ENCODE measurements at regions not wholly inside any gene's neighbourhood (a gene's known extent, or its start where the extent isn't known, plus 50 kb on each side); places are given as distances from the start of the nearest gene placed in this dataset.
A peak's percentile ranks its signal among the peaks of the same experiment; 100 is the strongest.
"Not testable (repeated sequence)": the region's sequence is repeated elsewhere in the genome, so short reads cannot be mapped to it uniquely, and the experiment has no call there.

GRCh38 chr4:102210806-102211205, 134.5 kb downstream of the SLC39A8 start:
- DNase-seq (ENCODE audit: extremely low read depth, low read depth, low spot score) = not testable (repeated sequence)

- not testable (repeated sequence) for DNase-seq (ENCODE audit: extremely low read depth, low read depth, low spot score)
Observed at GRCh38 chr4:102204634-102205033, 140.6 kb downstream of the SLC39A8 start.

GRCh38 chr4:102196221-102196620, 149.1 kb downstream of the SLC39A8 start:
- DNase-seq (ENCODE audit: extremely low read depth, low read depth, low spot score) = peak; percentile 10

GRCh38 chr4:102193145-102193544, 152.1 kb downstream of the SLC39A8 start:
- DNase-seq (ENCODE audit: extremely low read depth, low read depth, low spot score) = no peak

- DNase-seq (ENCODE audit: extremely low read depth, low read depth, low spot score) = no peak
Observed at GRCh38 chr4:102180046-102180445, 165.2 kb downstream of the SLC39A8 start.

- peak; percentile 20 for DNase-seq (ENCODE audit: extremely low read depth, low read depth, low spot score)
Observed at GRCh38 chr4:102174719-102175189, 170.5 kb downstream of the SLC39A8 start.

GRCh38 chr4:102172341-102172740, 172.9 kb downstream of the SLC39A8 start:
- DNase-seq (ENCODE audit: extremely low read depth, low read depth, low spot score) = no peak

- no peak for DNase-seq (ENCODE audit: extremely low read depth, low read depth, low spot score)
Observed at GRCh38 chr4:102170910-102171309, 174.4 kb downstream of the SLC39A8 start.

- DNase-seq (ENCODE audit: extremely low read depth, low read depth, low spot score) = no peak
Observed at GRCh38 chr4:102169345-102169744, 175.9 kb downstream of the SLC39A8 start.

GRCh38 chr4:102168580-102168979, 176.7 kb downstream of the SLC39A8 start:
- DNase-seq (ENCODE audit: extremely low read depth, low read depth, low spot score) = no peak

GRCh38 chr4:102165584-102165983, 179.7 kb downstream of the SLC39A8 start:
- DNase-seq (ENCODE audit: extremely low read depth, low read depth, low spot score) = no peak

- no peak for DNase-seq (ENCODE audit: extremely low read depth, low read depth, low spot score)
Observed at GRCh38 chr4:102163404-102164140, 181.7 kb downstream of the SLC39A8 start.

GRCh38 chr4:102157984-102158383, 187.3 kb downstream of the SLC39A8 start:
- no peak for DNase-seq (ENCODE audit: extremely low read depth, low read depth, low spot score)

GRCh38 chr4:102153391-102153790, 191.9 kb downstream of the SLC39A8 start:
- DNase-seq (ENCODE audit: extremely low read depth, low read depth, low spot score) = no peak

GRCh38 chr4:102151696-102152095, 193.6 kb downstream of the SLC39A8 start:
- DNase-seq (ENCODE audit: extremely low read depth, low read depth, low spot score) = no peak

- no peak for DNase-seq (ENCODE audit: extremely low read depth, low read depth, low spot score)
Observed at GRCh38 chr4:102143433-102143832, 201.8 kb downstream of the SLC39A8 start.

GRCh38 chr4:102141842-102142241, 203.4 kb downstream of the SLC39A8 start:
- no peak for DNase-seq (ENCODE audit: extremely low read depth, low read depth, low spot score)

- DNase-seq (ENCODE audit: extremely low read depth, low read depth, low spot score) = peak; percentile 39
Observed at GRCh38 chr4:102139932-102140331, 205.3 kb downstream of the SLC39A8 start.

- peak; percentile 97 for DNase-seq (ENCODE audit: extremely low read depth, low read depth, low spot score)
Observed at GRCh38 chr4:102139132-102139573, 206.1 kb downstream of the SLC39A8 start.

GRCh38 chr4:102137217-102137616, 208.1 kb downstream of the SLC39A8 start:
- no peak for DNase-seq (ENCODE audit: extremely low read depth, low read depth, low spot score)

GRCh38 chr4:102129810-102130209, 215.5 kb downstream of the SLC39A8 start:
- DNase-seq (ENCODE audit: extremely low read depth, low read depth, low spot score) = no peak
